ENCODE measurements at regions not wholly inside any gene's neighbourhood (a gene's known extent, or its start where the extent isn't known, plus 50 kb on each side); places are given as distances from the start of the nearest gene placed in this dataset.

GRCh38 chrX:16305187-16305586, 137.9 kb downstream of the MAGEB17 start:
- no peaks in the 10 kb centered on the region for H3K36me3 ChIP-seq
- 75 to 95% (median 83%) methylated on average over 2 of the region's 2 CpGs for WGBS, 5 donors
- no peak overlapping the region for H3K4me3 ChIP-seq
- no peaks in the 10 kb centered on the region for H3K4me1 ChIP-seq
- no peak overlapping the region for H3K27ac ChIP-seq
- no peak for TF ChIP-seq CTCF (IDR thresholded peaks at IDR 0.05 in 8 of 11, conservative IDR thresholded peaks at IDR 0.05 in 3 of 11)
- TF ChIP-seq POLR2A (IDR thresholded peaks at IDR 0.05): no peak
- TF ChIP-seq POLR2AphosphoS5 (IDR thresholded peaks at IDR 0.05): no peak
- no peaks in the 10 kb centered on the region for H3K9me3 ChIP-seq
- peaks cover 0 to 17% (median 0%) of the 10 kb centered on the region in 7 donors for H3K27me3 ChIP-seq (replicated peaks in 1 of 7)
- intact Hi-C loops (cut with DNase I; ENCODE audit: low total_unique reads): no loop called here
- DNase-seq: no peak

GRCh38 chrX:16307950-16308349, 140.7 kb downstream of the MAGEB17 start:
- peaks cover 0 to 17% (median 0%) of the 10 kb centered on the region in 7 donors for H3K27me3 ChIP-seq (replicated peaks in 1 of 7)
- no peaks in the 10 kb centered on the region for H3K4me1 ChIP-seq
- intact Hi-C loops (cut with DNase I; ENCODE audit: low total_unique reads): no loop called here
- 60 to 91% (median 90%) methylated on average over 2 of the region's 2 CpGs for WGBS, 5 donors
- no peaks in the 10 kb centered on the region for H3K9me3 ChIP-seq
- no peak overlapping the region for H3K27ac ChIP-seq
- H3K36me3 ChIP-seq: no peaks in the 10 kb centered on the region
- TF ChIP-seq CTCF (IDR thresholded peaks at IDR 0.05 in 8 of 11, conservative IDR thresholded peaks at IDR 0.05 in 3 of 11): no peak
- TF ChIP-seq POLR2A (IDR thresholded peaks at IDR 0.05): no peak
- no peak for TF ChIP-seq POLR2AphosphoS5 (IDR thresholded peaks at IDR 0.05)
- no peak for DNase-seq
- no peak overlapping the region for H3K4me3 ChIP-seq

- H3K27ac ChIP-seq: no peak overlapping the region
- no peak for DNase-seq
- H3K27me3 ChIP-seq (replicated peaks in 1 of 7): peaks cover 0 to 17% (median 0%) of the 10 kb centered on the region in 7 donors
- intact Hi-C loops (cut with DNase I; ENCODE audit: low total_unique reads): no loop called here
- no peak overlapping the region for H3K4me3 ChIP-seq
- TF ChIP-seq POLR2A (IDR thresholded peaks at IDR 0.05): no peak
- no peak for TF ChIP-seq POLR2AphosphoS5 (IDR thresholded peaks at IDR 0.05)
- no peak for TF ChIP-seq CTCF (IDR thresholded peaks at IDR 0.05 in 8 of 11, conservative IDR thresholded peaks at IDR 0.05 in 3 of 11)
- WGBS, 5 donors: 68 to 84% (median 78%) methylated on average over 4 of the region's 4 CpGs
- H3K4me1 ChIP-seq: no peaks in the 10 kb centered on the region
- no peaks in the 10 kb centered on the region for H3K36me3 ChIP-seq
- no peaks in the 10 kb centered on the region for H3K9me3 ChIP-seq
Measured at GRCh38 chrX:16308773-16309172, 141.5 kb downstream of the MAGEB17 start.

GRCh38 chrX:16310326-16310725, 143.0 kb downstream of the MAGEB17 start:
- Histone ChIP-seq H3K27ac (no peak overlapping the region), H3K9me3 (no peaks in the 10 kb centered on the region), H3K27me3 (replicated peaks in 1 of 7) (peaks cover 0 to 17% (median 0%) of the 10 kb centered on the region in 7 donors), H3K36me3 (no peaks in the 10 kb centered on the region), H3K4me3 (no peak overlapping the region), H3K4me1 (no peaks in the 10 kb centered on the region)
- intact Hi-C loops (cut with DNase I; ENCODE audit: low total_unique reads): no loop called here
- TF ChIP-seq POLR2AphosphoS5 (IDR thresholded peaks at IDR 0.05): no peak
- no peak for TF ChIP-seq CTCF (IDR thresholded peaks at IDR 0.05 in 8 of 11, conservative IDR thresholded peaks at IDR 0.05 in 3 of 11)
- TF ChIP-seq POLR2A (IDR thresholded peaks at IDR 0.05): no peak
- DNase-seq: no peak
- WGBS, 5 donors: 42 to 81% (median 62%) methylated on average over 1 of the region's 1 CpG
